ENCODE measurements at regions not wholly inside any gene's neighbourhood (a gene's known extent, or its start where the extent isn't known, plus 50 kb on each side); places are given as distances from the start of the nearest gene placed in this dataset.

- intact Hi-C loops (cut with micrococcal nuclease): no loop called here
- Histone ChIP-seq H3K4me3 (ENCODE audit: low read length in 2 of 2) (no peak overlapping the region), H3K9me3 (ENCODE audit: control insufficient read depth in 1 of 2, low read length in 2 of 2) (no peaks in the 10 kb centered on the region), H3K4me1 (ENCODE audit: insufficient read depth, low read length) (no peaks in the 10 kb centered on the region), H3K27ac (ENCODE audit: low read depth, low read length) (no peak overlapping the region), H3K36me3 (ENCODE audit: insufficient read depth, low read length) (no peaks in the 10 kb centered on the region), H3K27me3 (ENCODE audit: insufficient read depth, low read length) (no peaks in the 10 kb centered on the region)
- H3K4me1 Mint-ChIP-seq: peaks cover 0 to 1% (median 0%) of the 10 kb centered on the region in 4 donors
- POLR2A ChIA-PET (ENCODE audit: partially characterized antibody): no interaction called here
- DNase-seq: no peak
- H3K27me3 Mint-ChIP-seq: no peaks in the 10 kb centered on the region
- H3K27ac Mint-ChIP-seq: no peak overlapping the region
- no peaks in the 10 kb centered on the region for H3K36me3 Mint-ChIP-seq
- H3K4me3 Mint-ChIP-seq: no peak overlapping the region
- H3K9me3 Mint-ChIP-seq: peaks cover 0 to 2% (median 0%) of the 10 kb centered on the region in 8 donors
- CTCF ChIA-PET (ENCODE audit: partially characterized antibody): interaction anchor here (1.1 kb wide), 1 partner anchor 13 kb away, joined by 4 read pairs; no protein-coding TSS in a partner anchor
Observed at GRCh38 chr10:74760086-74760979, 66.1 kb upstream of the KAT6B start.

DNA sequence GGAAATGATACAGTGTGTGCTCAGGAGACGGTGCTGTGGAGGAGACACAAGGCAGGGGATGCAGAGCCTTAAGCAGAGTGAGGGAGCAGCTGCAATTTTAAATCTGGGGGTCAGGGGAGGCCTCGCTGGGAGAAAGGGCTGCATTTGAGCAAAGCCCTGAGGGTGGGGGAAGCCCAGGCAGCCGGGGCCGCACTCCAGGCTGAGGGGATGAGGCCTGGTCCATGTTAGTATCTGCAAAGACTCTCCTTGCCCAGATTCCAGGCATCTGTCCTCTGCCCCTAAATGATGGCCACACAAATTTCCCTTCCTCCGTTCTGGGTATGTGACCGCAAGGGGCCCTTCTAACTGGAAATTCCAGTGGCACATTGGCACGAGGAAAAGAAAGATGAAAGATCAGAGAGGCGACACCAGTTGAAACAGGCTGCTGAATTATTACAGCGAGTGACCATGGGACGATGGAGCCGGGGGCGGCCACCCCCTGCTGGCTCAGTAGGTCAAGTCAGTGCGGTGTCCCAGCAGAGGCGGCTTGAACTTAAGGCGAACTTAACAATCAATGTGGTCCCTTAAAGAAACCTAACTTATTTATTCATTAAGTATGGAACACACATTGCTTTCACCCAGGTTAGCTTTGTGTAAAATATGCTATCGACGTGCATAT, 62.3 kb upstream of the KAT6B start:
- peaks cover 0 to 2% (median 0%) of the 10 kb centered on the region in 8 donors for H3K9me3 Mint-ChIP-seq
- Histone ChIP-seq H3K36me3 (ENCODE audit: insufficient read depth, low read length) (no peaks in the 10 kb centered on the region), H3K27me3 (ENCODE audit: insufficient read depth, low read length) (no peaks in the 10 kb centered on the region), H3K4me3 (ENCODE audit: low read length in 2 of 2) (no peak overlapping the region), H3K4me1 (ENCODE audit: insufficient read depth, low read length) (no peaks in the 10 kb centered on the region), H3K9me3 (ENCODE audit: control insufficient read depth in 1 of 2, low read length in 2 of 2) (no peaks in the 10 kb centered on the region), H3K27ac (ENCODE audit: low read depth, low read length) (no peak overlapping the region)
- no peaks in the 10 kb centered on the region for H3K27me3 Mint-ChIP-seq
- H3K4me3 Mint-ChIP-seq: no peak overlapping the region
- H3K4me1 Mint-ChIP-seq: peaks cover 0 to 1% (median 0%) of the 10 kb centered on the region in 4 donors
- CTCF ChIA-PET (ENCODE audit: partially characterized antibody): no interaction called here
- intact Hi-C loops (cut with micrococcal nuclease): no loop called here
- POLR2A ChIA-PET (ENCODE audit: partially characterized antibody): no interaction called here
- no peak for DNase-seq
- H3K36me3 Mint-ChIP-seq: no peaks in the 10 kb centered on the region
- peak overlapping the region in 1 of 7 donors; percentile 45 for H3K27ac Mint-ChIP-seq

DNA sequence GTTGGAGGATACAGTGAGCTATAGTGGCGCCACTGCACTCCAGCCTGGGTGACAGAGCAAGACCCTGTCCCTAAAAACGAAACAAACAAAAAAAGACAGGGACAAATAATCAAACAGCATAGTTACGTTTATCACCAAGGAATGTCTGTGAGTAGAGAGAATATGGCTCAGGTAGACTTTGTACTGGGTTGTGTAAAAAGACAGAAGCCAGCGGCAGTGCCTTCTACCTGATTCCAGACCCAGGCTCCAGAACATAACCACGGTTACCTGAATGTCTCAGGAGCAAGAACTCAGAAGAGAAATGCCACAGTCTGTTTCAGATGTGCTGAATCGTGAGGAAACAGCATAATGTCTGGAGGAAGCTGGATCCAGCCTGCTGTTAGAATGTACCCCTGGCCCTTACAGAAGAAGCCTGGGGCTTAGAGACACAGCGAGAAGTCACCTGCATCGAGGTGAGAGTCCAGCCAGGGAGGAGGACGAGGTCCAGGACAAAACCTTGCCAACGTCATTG, 60.9 kb upstream of the KAT6B start:
- no peaks in the 10 kb centered on the region for H3K27me3 Mint-ChIP-seq
- H3K36me3 ChIP-seq (ENCODE audit: insufficient read depth, low read length): no peaks in the 10 kb centered on the region
- no peaks in the 10 kb centered on the region for H3K4me1 ChIP-seq (ENCODE audit: insufficient read depth, low read length)
- no peaks in the 10 kb centered on the region for H3K27me3 ChIP-seq (ENCODE audit: insufficient read depth, low read length)
- H3K4me1 Mint-ChIP-seq: peaks cover 0 to 1% (median 0%) of the 10 kb centered on the region in 4 donors
- intact Hi-C loops (cut with micrococcal nuclease): no loop called here
- no peak overlapping the region for H3K4me3 Mint-ChIP-seq
- no peak for DNase-seq
- no peak overlapping the region for H3K4me3 ChIP-seq (ENCODE audit: low read length in 2 of 2)
- ChIA-PET CTCF (ENCODE audit: partially characterized antibody) (no interaction called here), POLR2A (ENCODE audit: partially characterized antibody) (no interaction called here)
- no peak overlapping the region for H3K27ac ChIP-seq (ENCODE audit: low read depth, low read length)
- no peak overlapping the region for H3K27ac Mint-ChIP-seq
- no peaks in the 10 kb centered on the region for H3K36me3 Mint-ChIP-seq
- no peaks in the 10 kb centered on the region for H3K9me3 ChIP-seq (ENCODE audit: control insufficient read depth in 1 of 2, low read length in 2 of 2)
- H3K9me3 Mint-ChIP-seq: no peaks in the 10 kb centered on the region

DNA sequence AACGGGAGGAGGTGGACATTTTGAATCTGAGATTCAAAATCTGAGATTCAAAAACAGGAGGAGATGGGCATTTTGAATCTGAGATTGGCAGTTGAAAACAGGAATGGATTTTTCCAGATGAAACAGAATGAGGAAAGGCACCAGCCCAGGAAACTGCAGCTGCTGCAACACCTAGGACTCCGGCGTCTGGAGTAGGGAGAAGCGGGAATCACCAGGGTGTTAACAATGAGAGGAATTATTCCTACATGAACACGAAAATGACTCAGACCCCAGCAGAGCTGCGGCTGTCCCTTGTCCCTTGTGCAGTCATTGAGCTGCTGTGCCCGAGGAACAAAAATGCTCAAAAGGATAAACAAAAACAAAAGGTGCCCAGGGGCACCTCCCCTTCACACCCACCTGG, 59.9 kb upstream of the KAT6B start:
- H3K4me3 ChIP-seq (ENCODE audit: low read length in 2 of 2): no peak overlapping the region
- Mint-ChIP-seq H3K36me3 (no peaks in the 10 kb centered on the region), H3K9me3 (no peaks in the 10 kb centered on the region), H3K4me3 (no peak overlapping the region), H3K27ac (no peak overlapping the region), H3K4me1 (peaks cover 0 to 1% (median 0%) of the 10 kb centered on the region in 4 donors), H3K27me3 (no peaks in the 10 kb centered on the region)
- intact Hi-C loops (cut with micrococcal nuclease): no loop called here
- H3K27me3 ChIP-seq (ENCODE audit: insufficient read depth, low read length): no peaks in the 10 kb centered on the region
- no peak overlapping the region for H3K27ac ChIP-seq (ENCODE audit: low read depth, low read length)
- H3K4me1 ChIP-seq (ENCODE audit: insufficient read depth, low read length): no peaks in the 10 kb centered on the region
- ChIA-PET CTCF (ENCODE audit: partially characterized antibody) (no interaction called here), POLR2A (ENCODE audit: partially characterized antibody) (no interaction called here)
- no peaks in the 10 kb centered on the region for H3K36me3 ChIP-seq (ENCODE audit: insufficient read depth, low read length)
- DNase-seq: no peak
- H3K9me3 ChIP-seq (ENCODE audit: control insufficient read depth in 1 of 2, low read length in 2 of 2): no peaks in the 10 kb centered on the region

DNA sequence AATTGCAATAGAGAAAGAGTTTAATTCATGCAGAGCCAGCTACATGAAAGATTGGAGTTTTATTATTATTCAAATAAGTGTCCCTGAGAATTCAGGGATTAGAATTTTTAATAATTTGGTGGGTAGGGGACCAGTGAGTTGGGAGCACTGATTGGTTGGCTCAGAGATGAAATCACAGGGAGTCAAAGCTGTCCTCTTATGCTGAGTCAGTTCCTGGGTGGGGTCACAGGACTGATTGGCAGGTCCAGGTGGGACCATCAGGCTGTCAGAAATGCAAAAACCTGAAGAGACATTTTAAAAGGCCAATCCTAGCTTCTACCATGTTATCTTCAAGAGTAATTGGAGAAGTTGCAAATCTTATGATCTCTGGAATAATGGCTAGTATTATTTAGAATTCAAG, 56.0 kb upstream of the KAT6B start:
- H3K4me3 Mint-ChIP-seq: no peak overlapping the region
- intact Hi-C loops (cut with micrococcal nuclease): no loop called here
- H3K9me3 ChIP-seq (ENCODE audit: control insufficient read depth in 1 of 2, low read length in 2 of 2): no peaks in the 10 kb centered on the region
- no peak for DNase-seq
- H3K9me3 Mint-ChIP-seq: peaks cover 0 to 6% (median 2%) of the 10 kb centered on the region in 8 donors
- no peaks in the 10 kb centered on the region for H3K27me3 Mint-ChIP-seq
- no peak overlapping the region for H3K4me3 ChIP-seq (ENCODE audit: low read length in 2 of 2)
- no peaks in the 10 kb centered on the region for H3K36me3 ChIP-seq (ENCODE audit: insufficient read depth, low read length)
- POLR2A ChIA-PET (ENCODE audit: partially characterized antibody): no interaction called here
- H3K36me3 Mint-ChIP-seq: no peaks in the 10 kb centered on the region
- H3K27me3 ChIP-seq (ENCODE audit: insufficient read depth, low read length): no peaks in the 10 kb centered on the region
- H3K27ac ChIP-seq (ENCODE audit: low read depth, low read length): no peak overlapping the region
- no peak overlapping the region for H3K27ac Mint-ChIP-seq
- no peaks in the 10 kb centered on the region for H3K4me1 ChIP-seq (ENCODE audit: insufficient read depth, low read length)
- H3K4me1 Mint-ChIP-seq: peaks cover 0 to 1% (median 0%) of the 10 kb centered on the region in 4 donors
- CTCF ChIA-PET (ENCODE audit: partially characterized antibody): interaction anchor here (1.3 kb wide), 1 partner anchor 8 kb away, joined by 3 read pairs; no protein-coding TSS in a partner anchor

GRCh38 chr10:74771054-74771453, 55.3 kb upstream of the KAT6B start:
- intact Hi-C loops (cut with micrococcal nuclease): no loop called here
- Histone ChIP-seq H3K4me3 (ENCODE audit: low read length in 2 of 2) (no peak overlapping the region), H3K36me3 (ENCODE audit: insufficient read depth, low read length) (no peaks in the 10 kb centered on the region), H3K9me3 (ENCODE audit: control insufficient read depth in 1 of 2, low read length in 2 of 2) (no peaks in the 10 kb centered on the region), H3K27me3 (ENCODE audit: insufficient read depth, low read length) (no peaks in the 10 kb centered on the region), H3K4me1 (ENCODE audit: insufficient read depth, low read length) (no peaks in the 10 kb centered on the region), H3K27ac (ENCODE audit: low read depth, low read length) (no peak overlapping the region)
- no peak for DNase-seq
- Mint-ChIP-seq H3K4me1 (peaks cover 0 to 1% (median 0%) of the 10 kb centered on the region in 4 donors), H3K27me3 (no peaks in the 10 kb centered on the region), H3K4me3 (no peak overlapping the region), H3K36me3 (no peaks in the 10 kb centered on the region), H3K9me3 (peaks cover 0 to 10% (median 3%) of the 10 kb centered on the region in 8 donors), H3K27ac (no peak overlapping the region)
- ChIA-PET CTCF (ENCODE audit: partially characterized antibody) (interaction anchor here (0.7 to 1.3 kb wide), 3 partner anchors 8 to 502 kb away, joined by 3 to 4 read pairs (median 3); no protein-coding TSS in a partner anchor), POLR2A (ENCODE audit: partially characterized antibody) (interaction anchor here (0.6 kb wide), 1 partner anchor 674 kb away, joined by 3 read pairs; no protein-coding TSS in a partner anchor)

GRCh38 chr10:74775099-74775498, 51.3 kb upstream of the KAT6B start:
- Histone ChIP-seq H3K36me3 (ENCODE audit: insufficient read depth, low read length) (no peaks in the 10 kb centered on the region), H3K4me3 (ENCODE audit: low read length in 2 of 2) (no peak overlapping the region), H3K9me3 (ENCODE audit: control insufficient read depth in 1 of 2, low read length in 2 of 2) (no peaks in the 10 kb centered on the region), H3K27ac (ENCODE audit: low read depth, low read length) (no peak overlapping the region), H3K4me1 (ENCODE audit: insufficient read depth, low read length) (no peaks in the 10 kb centered on the region), H3K27me3 (ENCODE audit: insufficient read depth, low read length) (no peaks in the 10 kb centered on the region)
- H3K9me3 Mint-ChIP-seq: peaks cover 0 to 13% (median 9%) of the 10 kb centered on the region in 8 donors
- ChIA-PET CTCF (ENCODE audit: partially characterized antibody) (no interaction called here), POLR2A (ENCODE audit: partially characterized antibody) (no interaction called here)
- no peaks in the 10 kb centered on the region for H3K4me1 Mint-ChIP-seq
- H3K4me3 Mint-ChIP-seq: no peak overlapping the region
- intact Hi-C loops (cut with micrococcal nuclease): no loop called here
- H3K27me3 Mint-ChIP-seq: no peaks in the 10 kb centered on the region
- no peaks in the 10 kb centered on the region for H3K36me3 Mint-ChIP-seq
- no peak overlapping the region for H3K27ac Mint-ChIP-seq
- DNase-seq: no peak
